ENCODE measurements at regions not wholly inside any gene's neighbourhood (a gene's known extent, or its start where the extent isn't known, plus 50 kb on each side); places are given as distances from the start of the nearest gene placed in this dataset.
"Not testable (repeated sequence)": the region's sequence is repeated elsewhere in the genome, so short reads cannot be mapped to it uniquely, and the experiment has no call there.

- H3K27me3 ChIP-seq; H3K4me3 ChIP-seq; H3K27ac ChIP-seq; H3K9me3 ChIP-seq; H3K4me1 ChIP-seq; intact Hi-C loops (cut with DNase I); DNase-seq; H3K36me3 ChIP-seq: not testable (repeated sequence)
- 81 to 84% methylated on average over 3 of the region's 3 CpGs for WGBS, 2 donors
Observed at GRCh38 chr17:26982563-26982962, 311.4 kb upstream of the WSB1 start.

GRCh38 chr17:26987851-26988250, 306.1 kb upstream of the WSB1 start:
- WGBS, 2 donors = 72 to 74% methylated on average over 3 of the region's 3 CpGs
- DNase-seq; H3K4me3 ChIP-seq; H3K27me3 ChIP-seq; intact Hi-C loops (cut with DNase I); H3K9me3 ChIP-seq; H3K4me1 ChIP-seq; H3K27ac ChIP-seq; H3K36me3 ChIP-seq: not testable (repeated sequence)

GRCh38 chr17:26994648-26995047, 299.3 kb upstream of the WSB1 start:
- WGBS, 2 donors = 82% methylated on average over 6 of the region's 6 CpGs
- H3K4me1 ChIP-seq; H3K27me3 ChIP-seq; DNase-seq; H3K36me3 ChIP-seq; H3K27ac ChIP-seq; intact Hi-C loops (cut with DNase I); H3K4me3 ChIP-seq; H3K9me3 ChIP-seq: not testable (repeated sequence)

- H3K9me3 ChIP-seq; H3K4me3 ChIP-seq; H3K27me3 ChIP-seq; intact Hi-C loops (cut with DNase I); H3K4me1 ChIP-seq; DNase-seq; H3K27ac ChIP-seq; H3K36me3 ChIP-seq: not testable (repeated sequence)
- 61 to 67% methylated on average over 7 of the region's 7 CpGs for WGBS, 2 donors
Observed at GRCh38 chr17:26996146-26996916, 297.6 kb upstream of the WSB1 start.

- H3K27ac ChIP-seq; H3K36me3 ChIP-seq; H3K27me3 ChIP-seq; DNase-seq; intact Hi-C loops (cut with DNase I); H3K4me3 ChIP-seq; H3K4me1 ChIP-seq; H3K9me3 ChIP-seq: not testable (repeated sequence)
- 67 to 77% methylated on average over 4 of the region's 4 CpGs for WGBS, 2 donors
Observed at GRCh38 chr17:27007734-27008531, 286.0 kb upstream of the WSB1 start.

GRCh38 chr17:27009087-27009486, 284.8 kb upstream of the WSB1 start:
- Histone ChIP-seq H3K4me1 (no peaks in the 10 kb centered on the region), H3K36me3 (no peaks in the 10 kb centered on the region), H3K27ac (no peak overlapping the region), H3K9me3 (peaks cover 0 to 9% (median 0%) of the 10 kb centered on the region in 4 donors), H3K4me3 (no peak overlapping the region), H3K27me3 (no peaks in the 10 kb centered on the region)
- intact Hi-C loops (cut with DNase I) = no loop called here
- WGBS, 2 donors = 86 to 90% methylated on average over 14 of the region's 14 CpGs
- TF ChIP-seq EP300 (IDR thresholded peaks at IDR 0.05) (no peak), POLR2AphosphoS5 (IDR thresholded peaks at IDR 0.05) (no peak), CTCF (IDR thresholded peaks at IDR 0.05) (no peak), POLR2A (IDR thresholded peaks at IDR 0.05) (no peak)
- no peak for DNase-seq

GRCh38 chr17:27010138-27010537, 283.8 kb upstream of the WSB1 start:
- WGBS, 2 donors = 34 to 46% methylated on average over 3 of the region's 3 CpGs
- H3K27me3 ChIP-seq; H3K9me3 ChIP-seq; H3K27ac ChIP-seq; H3K4me3 ChIP-seq; DNase-seq; H3K4me1 ChIP-seq; H3K36me3 ChIP-seq; intact Hi-C loops (cut with DNase I): not testable (repeated sequence)

GRCh38 chr17:27030552-27030951, 263.4 kb upstream of the WSB1 start:
- intact Hi-C loops (cut with DNase I); H3K9me3 ChIP-seq; H3K4me3 ChIP-seq; H3K4me1 ChIP-seq; H3K27me3 ChIP-seq; H3K36me3 ChIP-seq; H3K27ac ChIP-seq; DNase-seq: not testable (repeated sequence)
- WGBS, 2 donors = 52 to 71% methylated on average over 3 of the region's 3 CpGs

All from sigmoid colon (tissue), 6 donors.